ENCODE measurements at regions not wholly inside any gene's neighbourhood (a gene's known extent, or its start where the extent isn't known, plus 50 kb on each side); places are given as distances from the start of the nearest gene placed in this dataset.

DNA sequence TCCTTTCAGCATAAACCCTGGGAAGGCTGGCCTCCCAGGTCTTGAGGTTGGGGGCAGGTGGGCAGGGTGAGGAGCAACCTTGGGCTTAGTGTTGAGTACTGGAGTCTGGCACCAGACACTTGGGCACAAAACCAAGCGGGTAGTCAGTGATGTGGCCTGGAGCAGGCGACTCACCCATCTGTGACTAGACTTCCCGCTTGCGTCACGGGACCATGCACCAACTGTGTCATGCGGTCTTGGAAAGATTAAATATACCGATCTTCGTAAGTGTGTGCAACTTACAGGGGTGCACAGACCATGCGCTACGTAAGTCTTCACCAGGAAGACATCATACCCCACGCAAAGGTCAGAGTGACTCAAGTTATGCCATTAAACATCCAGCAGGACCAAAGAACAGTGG, 304.4 kb upstream of the IRX4 start:
- DNase-seq (ENCODE audit: low spot score): no peak

DNA sequence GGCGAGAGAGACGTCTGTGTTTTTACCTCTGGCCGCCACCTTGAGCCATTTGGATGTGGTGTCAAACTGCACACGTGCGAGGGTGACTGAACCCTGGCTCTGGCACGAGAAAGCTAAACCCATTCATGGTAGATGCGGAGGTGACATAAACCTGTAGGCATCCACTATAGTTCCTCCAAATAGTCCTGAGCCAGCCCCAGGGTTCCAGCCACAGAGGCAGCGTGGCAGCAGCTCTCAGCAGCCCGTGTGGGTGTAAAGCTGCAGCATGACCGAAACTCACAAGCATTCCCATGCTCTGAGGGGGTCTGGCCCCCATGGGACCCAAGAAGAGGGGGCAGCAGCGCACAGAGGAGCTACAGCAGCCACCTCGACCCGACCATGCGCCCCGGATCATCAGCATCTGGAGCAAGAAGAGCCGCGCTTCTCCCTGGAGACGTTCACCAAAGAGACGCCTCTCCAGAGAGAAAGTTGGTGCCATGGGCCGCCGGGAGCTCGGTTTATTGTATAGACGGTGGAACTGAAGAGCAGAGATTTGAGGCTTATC, 303.8 kb upstream of the IRX4 start:
- no peak for DNase-seq (ENCODE audit: low spot score)

DNA sequence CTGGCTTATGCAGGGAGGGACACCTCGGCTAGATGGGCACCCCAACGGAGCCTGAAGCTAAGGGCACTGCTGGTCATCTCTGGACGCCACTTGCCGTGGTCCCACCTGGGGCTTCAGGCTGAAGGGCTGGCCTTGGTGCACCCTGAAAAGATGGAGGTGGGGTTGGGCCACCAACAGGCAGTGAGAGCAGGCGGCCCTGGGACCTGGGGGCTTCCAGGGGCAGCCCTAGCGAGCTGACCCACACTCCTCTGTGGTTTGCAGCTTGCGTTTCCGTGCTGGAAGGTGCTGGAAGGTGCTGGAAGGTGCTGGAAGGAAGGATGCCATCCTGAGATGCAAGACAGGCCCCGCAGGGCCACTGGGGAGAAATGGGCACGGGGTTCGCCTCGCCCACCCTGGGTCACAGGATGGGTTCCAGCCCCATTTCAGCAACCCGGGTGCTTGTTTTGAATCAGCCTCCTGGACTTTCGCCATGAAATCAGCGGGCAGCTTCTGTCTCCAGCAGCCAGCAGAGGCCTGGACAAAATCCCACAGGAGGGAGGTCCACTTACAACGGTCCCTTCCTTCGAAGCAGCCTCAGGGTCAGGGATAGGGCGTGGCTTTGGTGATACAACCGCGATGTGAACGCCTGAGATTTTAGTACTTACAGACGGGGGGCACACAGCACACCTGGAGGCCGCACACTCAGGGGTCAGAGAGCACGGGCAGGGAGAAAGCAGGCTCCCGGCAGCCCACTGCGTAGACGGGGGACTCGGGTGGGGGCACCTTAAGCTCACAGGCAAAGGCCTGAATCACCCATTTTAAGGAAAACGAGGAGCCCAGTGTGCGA, 303.1 kb upstream of the IRX4 start:
- no peak for DNase-seq (ENCODE audit: low spot score)

DNA sequence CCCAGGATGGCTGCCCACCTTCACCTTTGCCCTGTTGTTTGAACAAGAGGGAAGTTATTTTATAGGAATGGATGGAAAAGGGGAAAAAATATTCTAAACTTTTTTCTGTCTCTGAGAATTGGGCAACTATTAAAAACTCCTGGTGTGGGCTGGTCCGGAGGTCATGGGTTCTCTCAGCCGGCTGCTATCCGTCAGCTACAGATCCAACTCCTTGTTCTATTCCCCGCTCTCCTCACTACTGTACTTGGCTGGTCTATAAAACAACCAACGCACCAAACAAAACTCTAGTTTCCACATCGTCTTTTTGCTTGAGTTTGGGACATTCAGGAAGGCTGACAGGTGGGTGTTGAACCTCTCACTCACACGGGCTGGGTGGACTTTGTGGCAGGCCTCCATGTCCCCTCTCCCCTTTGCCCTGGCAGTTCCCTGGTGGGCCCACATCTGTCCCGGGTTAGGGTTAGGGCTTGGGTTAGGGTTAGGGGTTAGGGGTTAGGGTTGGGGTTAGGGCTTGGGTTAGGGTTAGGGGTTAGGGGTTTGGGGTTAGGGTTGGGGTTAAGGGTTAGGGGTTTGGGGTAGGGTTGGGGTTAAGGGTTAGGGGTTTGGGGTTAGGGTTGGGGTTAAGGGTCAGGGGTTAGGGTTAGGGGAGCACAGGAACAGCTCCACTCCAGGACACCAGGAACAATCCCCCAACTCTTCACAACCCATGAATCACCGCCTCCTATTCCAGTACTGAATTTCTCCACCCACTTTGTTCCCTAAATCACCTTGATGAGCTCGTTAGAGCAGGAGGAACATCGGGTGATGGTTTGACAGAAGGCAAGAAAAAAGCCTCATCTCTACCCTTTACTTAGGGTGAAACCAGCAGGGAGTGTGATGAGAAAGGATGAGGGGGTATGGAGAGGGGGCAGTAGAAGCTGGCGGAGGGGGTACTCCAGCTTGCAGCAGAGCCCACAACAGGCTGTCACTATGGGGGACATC, 302.1 kb upstream of the IRX4 start:
- DNase-seq (ENCODE audit: low spot score): no peak

DNA sequence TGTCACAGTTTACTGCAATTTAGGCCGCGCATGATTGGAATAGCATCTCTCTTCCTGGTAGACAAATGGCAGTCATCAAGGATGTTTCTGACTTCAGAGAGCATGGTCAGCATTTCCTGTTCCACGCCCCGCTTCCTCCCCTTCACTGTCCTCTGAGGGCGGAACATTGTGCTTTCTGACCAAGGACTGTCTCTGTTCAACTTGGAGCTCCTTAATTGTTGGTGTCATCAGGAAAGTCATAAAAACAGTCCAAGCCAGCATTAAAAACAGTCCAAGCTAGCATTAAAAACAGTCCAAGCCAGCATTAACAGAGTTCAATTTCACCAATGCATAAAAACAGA, 301.3 kb upstream of the IRX4 start:
- no peak for DNase-seq (ENCODE audit: low spot score)

DNA sequence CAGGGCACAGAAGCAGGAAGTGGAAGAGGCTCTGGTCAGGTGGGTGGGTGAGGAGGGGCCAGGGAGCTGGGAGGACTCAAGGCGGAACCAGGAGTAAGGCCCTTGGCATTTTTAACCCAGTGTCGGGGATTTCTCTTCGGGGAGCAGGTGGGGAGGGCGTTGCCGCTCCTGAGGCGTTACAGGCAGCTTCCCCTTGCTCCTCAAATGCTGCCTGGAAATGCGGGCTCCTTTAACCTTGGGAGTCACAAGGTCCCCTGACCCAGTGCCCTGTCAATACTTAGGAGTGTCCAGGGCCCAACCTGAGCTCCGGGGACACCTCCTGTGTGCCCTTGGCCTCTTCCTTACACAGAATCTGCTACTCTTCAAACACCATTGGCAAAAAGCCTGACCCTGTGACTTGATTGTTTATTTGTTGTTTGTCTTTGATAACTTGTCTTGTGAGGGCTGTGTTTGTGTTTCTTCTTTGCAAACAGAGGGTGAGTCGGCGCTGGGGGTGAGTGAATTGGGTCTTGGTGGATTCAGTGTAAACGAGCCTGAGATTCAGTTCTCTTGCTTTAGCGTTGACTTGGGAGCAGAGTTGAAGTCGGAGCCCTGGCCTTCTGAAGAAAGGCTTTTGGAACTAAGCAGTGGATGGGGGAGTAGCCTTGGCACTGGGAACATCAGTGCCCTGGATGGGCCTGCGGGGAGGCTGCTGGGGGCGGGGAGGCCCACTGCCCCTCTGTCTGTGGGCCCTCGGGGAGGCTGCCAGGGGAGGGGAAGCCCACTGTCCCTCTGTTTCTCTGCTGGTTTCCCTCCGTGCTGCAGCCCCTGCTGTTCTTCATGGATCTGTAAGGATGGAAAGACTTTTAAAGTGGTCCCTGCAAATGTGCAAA, 300.7 kb upstream of the IRX4 start:
- DNase-seq (ENCODE audit: low spot score): no peak

DNA sequence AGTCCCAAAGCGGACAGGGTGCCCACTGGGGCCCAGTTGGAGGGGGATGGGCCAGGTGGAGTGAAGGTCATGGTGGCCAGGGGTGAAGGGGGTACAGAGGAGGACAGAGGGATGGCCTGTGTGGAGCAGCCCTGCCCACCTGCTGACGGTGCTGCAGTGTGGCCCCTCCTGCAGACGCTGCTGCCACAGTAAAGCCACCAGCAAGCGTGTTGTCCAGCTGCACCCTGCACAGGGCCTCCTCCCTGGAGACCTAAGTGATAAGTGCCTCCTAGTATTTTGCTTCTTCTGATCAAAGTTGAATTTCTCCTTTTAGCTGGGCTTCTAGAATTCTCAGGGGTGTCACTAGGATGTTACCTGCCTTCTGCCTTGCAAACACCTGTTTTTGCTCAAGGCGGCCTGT, 299.3 kb upstream of the IRX4 start:
- no peak for DNase-seq (ENCODE audit: low spot score)

GRCh38 chr5:2181557-2181956, 298.8 kb upstream of the IRX4 start:
- no peak for DNase-seq (ENCODE audit: low spot score)

DNA sequence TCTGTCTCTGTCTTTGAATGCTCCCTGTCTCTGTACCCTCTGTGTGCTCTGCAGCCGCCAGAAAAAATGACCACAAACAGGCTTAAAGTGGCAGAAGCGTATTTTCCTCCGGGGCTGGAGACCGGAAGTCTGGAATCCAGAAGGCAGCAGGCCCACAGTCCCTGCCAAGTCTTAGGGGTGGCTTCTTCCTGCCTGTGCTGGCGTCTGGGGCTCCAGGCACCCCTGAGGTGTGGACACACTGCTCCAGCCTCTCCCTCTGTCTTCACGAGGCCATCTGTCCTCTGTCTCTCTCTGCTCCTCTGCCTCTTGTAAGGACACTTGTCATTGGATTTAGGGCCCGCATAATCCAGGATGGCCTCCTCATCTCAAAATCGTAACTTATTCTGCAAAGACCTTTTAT, 298.4 kb upstream of the IRX4 start:
- no peak for DNase-seq (ENCODE audit: low spot score)

GRCh38 chr5:2180456-2180855, 297.7 kb upstream of the IRX4 start:
- DNase-seq (ENCODE audit: low spot score): no peak

GRCh38 chr5:2179861-2180260, 297.1 kb upstream of the IRX4 start:
- DNase-seq (ENCODE audit: low spot score): no peak

DNA sequence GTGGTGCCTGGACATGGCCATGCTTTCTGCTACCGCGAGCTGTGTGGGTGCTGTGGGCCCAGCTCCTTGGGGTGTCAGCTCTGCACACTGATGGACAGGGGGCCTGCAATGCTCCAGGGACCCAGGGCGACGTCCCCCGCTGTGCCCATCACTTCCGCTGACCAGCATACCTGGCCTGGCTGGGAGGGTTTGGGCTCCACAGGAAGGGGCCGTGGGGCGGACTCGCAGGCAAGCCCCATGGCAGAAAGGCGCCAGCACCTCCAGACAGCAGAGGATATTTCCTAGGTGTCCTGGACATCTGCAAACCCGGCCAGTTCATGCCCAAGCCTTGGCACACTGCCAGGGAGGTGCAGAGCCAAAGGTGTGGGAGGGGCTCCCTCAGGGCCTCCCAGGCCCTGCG, 295.8 kb upstream of the IRX4 start:
- DNase-seq (ENCODE audit: low spot score): no peak

DNA sequence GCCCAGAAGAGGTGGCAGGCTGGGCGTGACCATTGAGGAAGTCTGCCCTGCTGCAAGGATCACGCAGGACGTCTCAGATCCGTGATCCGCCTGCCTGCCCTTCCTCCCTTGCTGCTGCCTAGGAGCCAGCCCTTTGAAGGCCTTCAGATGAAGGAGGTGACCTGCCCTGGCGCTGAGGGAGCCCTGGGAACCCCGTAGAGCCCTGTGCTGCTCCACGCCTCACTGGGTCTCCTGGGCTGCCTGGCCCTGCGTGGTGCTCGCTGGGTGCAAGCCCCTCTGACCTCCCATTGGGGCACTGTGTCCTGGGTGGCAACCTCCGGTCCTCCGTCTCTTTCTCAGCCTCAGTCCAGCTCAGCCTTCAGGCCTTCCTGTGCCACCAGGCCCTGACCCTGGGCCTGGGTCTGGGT, 295.3 kb upstream of the IRX4 start:
- no peak for DNase-seq (ENCODE audit: low spot score)

DNA sequence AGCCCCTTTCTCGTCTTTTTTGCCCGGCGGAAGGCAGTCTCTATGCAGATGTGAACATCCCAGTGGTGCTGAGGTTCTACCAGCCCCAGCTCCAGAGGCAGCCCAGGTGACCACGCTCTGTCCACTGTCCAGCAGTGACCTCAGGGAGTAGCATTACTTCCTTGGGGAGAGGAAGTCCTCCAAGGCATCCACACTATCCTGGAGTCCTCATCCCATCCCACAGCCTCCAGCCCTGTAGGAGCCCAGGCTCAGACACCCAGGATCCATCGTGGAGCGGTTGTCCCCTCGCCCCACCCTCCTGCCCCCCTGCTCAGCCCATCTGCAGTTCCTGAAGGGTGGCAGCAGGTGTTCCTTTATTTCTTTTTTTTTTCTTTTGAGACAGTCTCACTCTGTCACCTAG, 294.5 kb upstream of the IRX4 start:
- DNase-seq (ENCODE audit: low spot score): no peak

DNA sequence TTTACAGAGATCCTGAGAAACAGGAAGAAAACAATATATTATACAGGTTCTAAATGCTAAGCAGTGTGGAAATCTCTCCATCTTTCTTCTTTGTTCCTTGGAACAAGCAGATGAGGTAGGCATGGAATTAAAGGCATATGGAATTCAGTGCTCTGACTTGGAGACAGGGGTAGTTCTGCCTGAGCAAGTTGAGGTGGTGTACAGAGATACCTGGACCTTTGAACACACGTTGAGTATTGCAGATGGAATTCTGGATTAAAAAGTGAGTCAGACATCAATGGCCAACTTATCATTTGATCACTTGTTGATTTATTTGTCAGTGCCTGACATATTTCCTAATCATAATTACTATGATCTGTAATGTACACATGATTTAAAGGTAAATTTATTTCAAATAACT, 293.9 kb upstream of the IRX4 start:
- no peak for DNase-seq (ENCODE audit: low spot score)

DNA sequence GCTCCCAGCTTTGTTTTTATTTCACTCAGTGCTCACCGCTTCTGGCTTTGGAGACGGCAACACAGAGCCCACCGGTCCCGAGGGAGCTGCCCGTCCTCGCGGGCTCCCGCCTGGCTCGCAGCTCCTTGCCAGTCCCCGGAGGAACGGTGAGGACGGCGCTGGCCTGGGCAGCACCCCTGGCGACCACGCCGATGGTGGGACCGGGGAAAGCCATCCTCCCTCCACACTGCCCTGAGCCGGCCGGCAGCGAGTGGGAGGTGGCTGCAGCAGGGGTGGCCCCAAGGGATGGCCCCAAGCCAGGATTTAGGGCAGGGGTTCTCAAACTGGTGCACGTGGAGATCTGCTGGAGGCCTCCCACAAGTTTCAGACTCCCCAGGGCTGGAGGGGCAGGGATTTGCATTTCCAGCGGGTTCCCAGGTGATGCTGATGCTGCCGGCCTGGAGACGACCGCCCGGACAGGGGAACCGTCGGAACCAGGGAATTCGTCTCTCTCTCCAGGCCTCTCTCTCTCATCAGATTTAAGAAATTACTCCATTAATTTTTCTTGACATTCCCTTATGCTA, 293.2 kb upstream of the IRX4 start:
- no peak for DNase-seq (ENCODE audit: low spot score)

DNA sequence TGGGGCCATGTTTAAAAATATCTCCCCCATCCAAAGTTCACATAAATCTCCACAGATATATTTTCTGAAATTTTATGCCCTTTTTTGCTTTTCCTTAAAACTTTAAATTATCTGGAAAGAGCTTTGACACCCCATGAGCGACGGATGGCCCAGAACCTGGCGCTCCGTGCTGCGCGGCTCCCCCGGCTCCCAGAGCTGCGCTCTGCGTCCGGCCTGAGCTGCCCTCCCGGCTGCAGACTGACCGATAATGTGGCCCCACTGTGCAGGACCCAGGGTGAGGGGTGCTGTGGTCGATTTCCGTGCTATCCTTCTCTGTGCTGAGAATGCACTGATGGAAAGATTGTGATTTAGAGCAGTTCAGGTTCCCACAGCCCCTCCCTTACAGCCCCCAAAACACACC, 292.3 kb upstream of the IRX4 start:
- DNase-seq (ENCODE audit: low spot score): no peak

GRCh38 chr5:2174538-2174937, 291.8 kb upstream of the IRX4 start:
- DNase-seq (ENCODE audit: low spot score): no peak

GRCh38 chr5:2173151-2173834, 290.6 kb upstream of the IRX4 start:
- DNase-seq (ENCODE audit: low spot score): no peak

DNA sequence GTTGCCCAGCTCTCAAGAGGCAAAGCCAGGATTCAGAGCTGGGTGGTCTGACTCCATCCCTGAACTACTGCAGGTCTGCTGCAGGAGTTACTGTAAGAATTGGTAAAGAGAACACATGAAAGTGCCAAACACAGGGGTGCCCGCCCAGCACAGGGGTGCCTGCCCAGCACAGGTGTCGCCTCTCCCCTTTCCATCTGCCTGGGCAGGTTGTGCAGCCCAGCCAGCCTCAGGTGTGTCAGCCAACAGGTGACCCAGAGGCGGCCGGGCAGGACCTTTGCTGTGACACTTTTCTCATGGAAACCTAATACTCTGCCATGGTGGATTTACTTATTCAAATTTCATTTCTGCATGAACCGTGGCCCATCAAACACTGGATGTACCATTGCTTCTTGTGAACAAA, 289.7 kb upstream of the IRX4 start:
- DNase-seq (ENCODE audit: low spot score): no peak

DNA sequence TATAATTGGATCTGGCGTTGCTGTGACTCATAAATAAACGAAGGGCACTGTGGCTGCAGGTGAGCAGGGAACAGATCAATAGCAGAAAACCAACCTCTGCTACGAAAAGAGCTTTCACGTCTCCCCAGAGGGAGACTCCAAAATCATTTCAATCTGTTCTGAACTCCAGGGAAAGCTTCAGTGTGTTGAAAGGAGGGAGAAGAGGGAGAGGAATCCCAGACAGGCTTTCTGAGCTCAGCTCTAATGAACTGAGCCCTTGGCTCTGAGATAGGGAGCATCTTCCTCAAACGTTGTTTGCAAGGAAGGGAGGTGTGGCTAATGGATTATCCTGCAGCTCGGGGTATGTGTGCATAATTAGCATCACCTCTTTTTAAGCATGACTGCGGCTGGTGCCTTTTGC, 288.0 kb upstream of the IRX4 start:
- DNase-seq (ENCODE audit: low spot score): no peak
